ENCODE measurements at regions not wholly inside any gene's neighbourhood (a gene's known extent, or its start where the extent isn't known, plus 50 kb on each side); places are given as distances from the start of the nearest gene placed in this dataset.

DNA sequence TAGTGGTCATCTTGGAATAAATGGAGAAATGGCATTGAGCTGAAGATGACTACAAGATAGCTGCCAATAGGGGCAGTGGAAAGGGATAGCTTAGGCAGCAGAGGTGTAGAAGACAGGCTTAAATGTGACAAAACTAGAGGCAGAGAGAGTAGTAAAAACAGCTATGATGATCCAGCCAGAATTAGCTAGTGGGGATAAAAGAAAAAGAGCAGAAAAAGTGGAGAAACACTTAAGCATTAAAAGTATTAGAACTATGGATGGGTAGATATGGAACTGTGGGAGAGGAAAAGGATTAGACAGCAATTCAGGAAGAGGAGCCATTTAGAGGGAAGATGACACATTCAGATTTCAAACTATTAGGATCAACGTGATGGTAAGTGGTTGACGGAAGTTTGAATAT is 202.5 kb upstream of the SAMSN1 start:
- no peak for DNase-seq (ENCODE audit: low spot score)
- BruUV-seq (replicated peaks) = no TSS peak
- Histone ChIP-seq H2AFZ (ENCODE audit: low read length) (no peak overlapping the region), H3K36me3 (ENCODE audit: insufficient read depth, low read length) (no peaks in the 10 kb centered on the region), H3K4me1 (ENCODE audit: insufficient read depth, low read length, poor library complexity, severe bottlenecking) (no peaks in the 10 kb centered on the region), H3K27ac (ENCODE audit: low read depth, low read length, poor library complexity, severe bottlenecking) (no peak overlapping the region), H3K9me3 (ENCODE audit: low read length) (peaks cover 1% of the 10 kb centered on the region; the same call in 1 of the 2 replicates), H3K4me2 (ENCODE audit: low read length) (no peak overlapping the region), H3K79me2 (ENCODE audit: insufficient read depth, low read depth, low read length) (no peaks in the 10 kb centered on the region), H3K9me2 (ENCODE audit: insufficient read depth, low read length) (no peaks in the 10 kb centered on the region), H3K4me3 (ENCODE audit: low read depth, low read length, poor library complexity, severe bottlenecking) (no peak overlapping the region), H4K20me1 (ENCODE audit: insufficient read depth, low read length) (no peaks in the 10 kb centered on the region)
- ChIA-PET CTCF (ENCODE audit: unreplicated experiment) (no interaction called here), POLR2A (no interaction called here)
- intact Hi-C loops (cut with micrococcal nuclease; ENCODE audit: unreplicated experiment) = no loop called here
- no peak for TF ChIP-seq CTCF (conservative IDR thresholded peaks at IDR 0.05; ENCODE audit: low read length)
- TF ChIP-seq EZH2phosphoT487 (IDR thresholded peaks at IDR 0.05; ENCODE audit: borderline replicate concordance, low read depth, low read length) = no peak

GRCh38 chr21:14744368-14744767 is 198.3 kb upstream of the SAMSN1 start:
- POLR2A ChIA-PET = no interaction called here
- H3K79me2 ChIP-seq (ENCODE audit: insufficient read depth, low read depth, low read length) = no peaks in the 10 kb centered on the region
- no peak overlapping the region for H2AFZ ChIP-seq (ENCODE audit: low read length)
- no peaks in the 10 kb centered on the region for H4K20me1 ChIP-seq (ENCODE audit: insufficient read depth, low read length)
- no peak overlapping the region for H3K4me2 ChIP-seq (ENCODE audit: low read length)
- no peak overlapping the region for H3K4me3 ChIP-seq (ENCODE audit: low read depth, low read length, poor library complexity, severe bottlenecking)
- no TSS peak for BruUV-seq (replicated peaks)
- DNase-seq (ENCODE audit: low spot score) = no peak
- no peaks in the 10 kb centered on the region for H3K36me3 ChIP-seq (ENCODE audit: insufficient read depth, low read length)
- no peaks in the 10 kb centered on the region for H3K4me1 ChIP-seq (ENCODE audit: insufficient read depth, low read length, poor library complexity, severe bottlenecking)
- peaks cover 6% of the 10 kb centered on the region; the same call in 1 of the 2 replicates for H3K9me3 ChIP-seq (ENCODE audit: low read length)
- CTCF ChIA-PET (ENCODE audit: unreplicated experiment) = no interaction called here
- no peaks in the 10 kb centered on the region for H3K9me2 ChIP-seq (ENCODE audit: insufficient read depth, low read length)
- intact Hi-C loops (cut with micrococcal nuclease; ENCODE audit: unreplicated experiment) = no loop called here
- no peak for TF ChIP-seq CTCF (conservative IDR thresholded peaks at IDR 0.05; ENCODE audit: low read length)
- TF ChIP-seq EZH2phosphoT487 (IDR thresholded peaks at IDR 0.05; ENCODE audit: borderline replicate concordance, low read depth, low read length) = no peak
- H3K27ac ChIP-seq (ENCODE audit: low read depth, low read length, poor library complexity, severe bottlenecking) = no peak overlapping the region

DNA sequence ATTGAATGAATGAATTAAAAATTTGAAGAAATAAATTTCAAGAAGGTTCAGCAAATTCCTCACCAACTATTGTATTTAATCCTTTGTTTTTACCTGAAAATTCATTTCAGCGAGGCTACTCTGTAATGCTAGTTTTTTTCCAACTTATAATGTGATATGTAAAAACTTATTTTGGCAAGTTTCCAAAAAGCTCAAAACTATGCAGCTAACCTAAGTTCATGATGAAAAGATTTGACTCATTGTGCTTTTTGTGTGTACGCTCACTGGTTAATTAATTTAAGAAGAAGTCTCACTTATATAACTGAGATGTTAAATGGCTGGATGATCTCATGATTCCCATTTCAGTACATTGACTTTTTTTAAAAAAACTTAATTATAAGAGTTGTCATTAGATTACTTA is 196.0 kb upstream of the SAMSN1 start:
- Histone ChIP-seq H3K9me2 (ENCODE audit: insufficient read depth, low read length) (no peaks in the 10 kb centered on the region), H3K79me2 (ENCODE audit: insufficient read depth, low read depth, low read length) (no peaks in the 10 kb centered on the region), H3K27ac (ENCODE audit: low read depth, low read length, poor library complexity, severe bottlenecking) (no peak overlapping the region), H3K4me3 (ENCODE audit: low read depth, low read length, poor library complexity, severe bottlenecking) (no peak overlapping the region), H3K4me2 (ENCODE audit: low read length) (no peak overlapping the region), H4K20me1 (ENCODE audit: insufficient read depth, low read length) (no peaks in the 10 kb centered on the region), H3K4me1 (ENCODE audit: insufficient read depth, low read length, poor library complexity, severe bottlenecking) (no peaks in the 10 kb centered on the region), H3K36me3 (ENCODE audit: insufficient read depth, low read length) (no peaks in the 10 kb centered on the region), H2AFZ (ENCODE audit: low read length) (no peak overlapping the region), H3K9me3 (ENCODE audit: low read length) (peaks cover 6% of the 10 kb centered on the region; the same call in 1 of the 2 replicates)
- no peak for DNase-seq (ENCODE audit: low spot score)
- BruUV-seq (replicated peaks) = no TSS peak
- ChIA-PET POLR2A (interaction anchor here (0.5 to 1.8 kb wide), 3 partner anchors 11 to 435 kb away, joined by 3 to 9 read pairs (median 3); no protein-coding TSS in a partner anchor), CTCF (ENCODE audit: unreplicated experiment) (no interaction called here)
- TF ChIP-seq EZH2phosphoT487 (IDR thresholded peaks at IDR 0.05; ENCODE audit: borderline replicate concordance, low read depth, low read length) = no peak
- TF ChIP-seq CTCF (conservative IDR thresholded peaks at IDR 0.05; ENCODE audit: low read length) = no peak
- intact Hi-C loops (cut with micrococcal nuclease; ENCODE audit: unreplicated experiment) = no loop called here
